GM21390 (cell line): ENCODE measurements at regions not wholly inside any gene's neighbourhood (a gene's known extent, or its start where the extent isn't known, plus 50 kb on each side); places are given as distances from the start of the nearest gene placed in this dataset.
"Not testable (repeated sequence)": the region's sequence is repeated elsewhere in the genome, so short reads cannot be mapped to it uniquely, and the experiment has no call there.

Experiments used
- ATAC-seq: cut with Tn5 transposase; IDR thresholded peaks from one replicate; pipeline ENCODE4 v1.9.1; 2021; ENCODE audit not compliant: unreplicated experiment

DNA sequence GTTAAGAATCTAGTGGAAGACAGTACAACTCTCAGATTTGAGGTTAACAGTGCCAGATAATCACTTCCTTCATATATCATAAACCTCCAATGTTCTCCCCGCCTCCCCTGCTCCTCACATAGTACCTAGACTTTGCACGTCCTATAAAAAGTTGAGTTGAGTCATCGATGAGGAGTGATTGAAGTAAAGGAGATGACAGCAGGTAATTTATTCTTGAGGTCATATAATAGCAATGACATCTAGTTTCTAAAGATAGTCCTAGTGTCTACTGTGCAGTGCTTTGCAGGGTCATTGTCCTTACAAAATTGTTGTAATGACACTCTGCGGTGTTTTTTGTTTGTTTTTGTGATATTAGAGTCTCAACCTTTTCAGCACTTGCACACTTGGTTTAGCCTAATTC is 510.5 kb upstream of the LRFN5 start:
- ATAC-seq, result no peak

- no peak for ATAC-seq
These were observed 519.6 kb upstream of the LRFN5 start for GRCh38 chr14:41087056-41087455.

- ATAC-seq, result no peak
These were observed 533.1 kb upstream of the LRFN5 start for GRCh38 chr14:41073544-41073943.

- ATAC-seq, result no peak
These were observed 533.9 kb upstream of the LRFN5 start for GRCh38 chr14:41072776-41073175.

DNA sequence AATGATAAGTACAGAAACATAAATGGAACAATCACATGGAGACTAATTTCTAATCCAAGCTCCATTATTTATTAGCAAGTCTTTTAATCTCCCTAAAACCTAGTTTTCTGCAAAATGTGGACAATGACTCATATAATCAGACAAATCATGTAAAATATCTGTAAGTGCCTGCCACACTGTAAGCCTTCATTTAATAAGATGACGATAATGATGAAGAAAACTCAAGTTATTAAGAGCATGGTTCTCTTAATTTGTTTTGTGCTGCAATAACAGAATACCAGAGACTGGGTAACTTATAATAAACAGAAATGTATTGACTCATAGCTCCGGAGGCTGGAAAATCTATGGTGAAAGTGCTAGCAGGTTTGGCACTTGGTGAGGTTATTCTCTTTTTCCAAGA is 535.3 kb upstream of the LRFN5 start:
- ATAC-seq, result no peak

GRCh38 chr14:41062826-41063225 is 543.9 kb upstream of the LRFN5 start:
- ATAC-seq, result no peak

GRCh38 chr14:41055589-41055988 is 551.1 kb upstream of the LRFN5 start:
- no peak for ATAC-seq

DNA sequence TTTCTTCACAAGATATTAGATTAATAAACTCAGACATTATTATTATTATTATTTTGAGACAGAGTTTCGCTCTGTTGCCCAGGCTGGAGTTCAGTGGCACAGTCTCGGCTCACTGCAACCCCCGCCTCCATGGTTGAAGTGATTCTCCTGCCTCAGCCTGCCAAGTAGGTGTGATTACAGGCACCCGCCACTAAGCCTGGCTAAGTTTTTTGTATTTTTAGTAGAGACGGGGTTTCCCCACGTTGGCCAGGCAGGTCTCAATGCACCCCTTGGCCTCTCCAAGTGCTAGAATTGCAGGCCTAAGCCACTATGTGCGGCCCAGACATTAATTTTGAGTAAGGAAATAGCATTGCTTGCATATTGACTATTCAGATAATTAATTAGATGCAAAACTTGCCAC is 554.9 kb upstream of the LRFN5 start:
- no peak for ATAC-seq

- ATAC-seq, result no peak
These were observed 558.9 kb upstream of the LRFN5 start for GRCh38 chr14:41047763-41048162.

DNA sequence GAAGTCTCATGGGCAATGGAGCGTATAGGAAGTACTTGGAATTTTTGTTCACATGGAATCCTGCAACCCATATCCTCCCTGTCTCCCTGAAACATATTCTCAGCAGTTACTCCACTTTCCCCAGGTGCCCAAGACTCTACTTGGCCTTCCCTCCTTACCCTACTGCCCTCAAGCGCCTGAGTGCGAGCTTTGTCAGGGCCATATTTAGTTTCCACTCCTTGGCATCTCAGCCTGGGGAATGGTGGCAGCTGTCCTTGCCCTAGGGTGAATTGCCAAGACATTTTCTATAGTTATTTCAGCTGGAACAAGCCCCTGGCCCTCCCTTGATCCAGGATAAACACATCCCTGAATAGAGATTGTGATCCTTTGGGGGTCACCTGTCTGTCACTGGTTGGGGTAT is 569.3 kb upstream of the LRFN5 start:
- no peak for ATAC-seq

DNA sequence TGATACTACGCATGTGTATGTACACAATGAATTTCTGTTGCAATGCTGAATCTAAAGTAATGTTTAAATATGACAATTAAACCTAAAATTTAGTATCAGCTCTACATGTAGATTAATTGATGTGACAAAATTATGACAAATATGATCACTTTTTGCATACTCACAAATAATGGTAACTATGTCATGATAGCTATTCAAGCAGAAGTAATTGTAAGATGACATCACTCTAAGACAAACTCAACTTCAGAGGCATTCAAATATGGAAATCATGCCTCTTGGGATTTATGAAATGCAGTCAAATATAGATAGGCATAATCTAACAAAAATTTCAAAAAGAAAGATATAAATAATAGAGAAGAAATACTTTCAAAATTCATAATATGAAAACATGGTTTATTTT is 571.7 kb upstream of the LRFN5 start:
- no peak for ATAC-seq

GRCh38 chr14:41022932-41023331 is 583.7 kb upstream of the LRFN5 start:
- ATAC-seq, result no peak

DNA sequence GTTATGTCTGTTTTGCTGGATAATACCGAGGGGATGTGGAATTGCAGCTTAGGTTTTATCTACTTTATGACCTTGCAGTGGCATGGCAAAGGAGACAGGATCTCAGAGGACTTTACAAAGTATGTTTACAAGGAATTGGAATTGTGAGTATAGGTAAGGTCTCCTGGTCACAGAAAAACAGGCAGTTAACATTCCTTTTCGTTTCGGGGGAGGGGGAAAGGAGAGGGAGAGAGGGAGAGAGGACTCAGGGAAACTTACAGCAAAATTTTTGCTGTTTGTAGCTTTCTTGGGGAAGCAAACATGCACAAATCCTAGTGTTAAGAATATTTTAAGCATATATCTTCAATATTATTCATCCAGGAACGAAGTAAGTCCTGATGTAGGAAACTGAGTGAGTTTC is 590.5 kb upstream of the LRFN5 start:
- ATAC-seq, result no peak

DNA sequence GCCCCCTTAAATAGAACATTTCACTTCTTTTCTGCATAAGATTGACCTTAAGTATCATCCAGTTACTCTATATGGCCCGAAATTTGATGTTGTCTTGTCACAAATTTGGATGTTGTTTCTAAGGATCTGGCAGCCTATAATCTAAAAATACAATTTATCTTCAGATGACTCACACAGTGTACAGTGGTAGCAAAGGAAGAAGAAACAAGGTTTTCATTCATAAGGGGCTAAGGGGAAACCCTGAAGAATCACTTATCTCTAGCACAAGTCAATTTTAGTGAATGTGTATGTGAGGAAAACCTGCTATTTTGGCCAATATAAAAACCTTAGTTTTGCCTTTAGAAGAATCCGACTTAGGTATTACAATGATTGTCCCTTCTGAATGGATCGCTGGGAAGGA is 606.3 kb upstream of the LRFN5 start:
- ATAC-seq, result no peak

DNA sequence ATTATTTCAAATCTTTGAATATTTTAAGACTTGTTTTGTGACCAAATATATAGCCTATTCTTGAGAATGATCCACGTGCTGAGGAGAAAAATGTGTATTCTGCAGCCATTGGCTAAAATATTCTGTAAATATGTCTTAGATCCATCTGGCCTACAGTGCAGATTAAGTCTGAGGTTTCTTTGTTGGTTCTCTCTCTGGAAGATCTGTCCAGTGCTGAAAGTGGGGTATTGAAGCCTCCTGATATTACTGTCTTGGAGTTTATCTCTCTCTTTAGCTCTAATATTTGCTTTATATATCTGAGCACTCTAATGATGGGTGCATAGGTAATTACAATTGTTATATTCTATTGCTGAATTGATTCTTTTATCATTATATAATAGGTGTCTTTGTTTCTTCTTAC is 617.4 kb upstream of the LRFN5 start:
- no peak for ATAC-seq

GRCh38 chr14:40987481-40987880 is 619.2 kb upstream of the LRFN5 start:
- no peak for ATAC-seq

DNA sequence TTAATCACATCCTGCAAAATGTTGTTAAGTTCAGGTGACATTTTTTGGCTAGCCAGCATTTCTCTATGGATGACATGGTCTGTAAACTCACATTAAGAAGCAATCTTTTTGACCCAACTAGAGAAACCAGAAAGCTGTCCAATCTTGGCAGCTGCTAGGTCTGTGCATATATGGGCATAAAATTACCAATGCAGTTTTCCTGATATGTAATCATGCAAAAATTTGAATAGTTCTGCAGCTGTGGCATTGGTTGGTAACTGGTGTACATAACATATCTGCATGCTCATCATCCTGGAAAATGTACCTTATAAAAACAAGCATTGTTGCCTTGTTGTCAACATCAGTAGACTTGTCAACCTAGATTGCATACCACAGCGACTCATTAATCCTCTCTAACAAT is 620.0 kb upstream of the LRFN5 start:
- ATAC-seq, result no peak

- no peak for ATAC-seq
These were observed 621.1 kb upstream of the LRFN5 start for GRCh38 chr14:40985584-40985983.

DNA sequence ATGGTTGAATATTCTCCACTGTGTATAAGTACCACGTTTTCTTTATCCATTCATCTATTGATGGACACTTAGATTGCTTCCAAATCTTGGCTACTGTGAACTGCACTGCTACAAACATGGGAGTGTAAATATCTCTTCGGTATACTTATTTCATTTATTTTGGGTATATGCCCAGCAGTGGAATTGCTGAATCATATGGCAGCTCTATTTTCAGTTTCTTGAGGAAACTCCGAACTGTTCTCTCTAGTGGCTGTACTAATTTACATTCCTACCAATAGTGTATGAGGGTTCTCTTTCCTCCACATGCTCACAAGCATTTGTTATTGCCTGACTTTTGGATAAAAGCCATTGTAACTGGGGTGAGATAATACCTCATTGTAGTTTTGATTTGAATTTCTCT is 623.1 kb upstream of the LRFN5 start:
- ATAC-seq, result no peak

DNA sequence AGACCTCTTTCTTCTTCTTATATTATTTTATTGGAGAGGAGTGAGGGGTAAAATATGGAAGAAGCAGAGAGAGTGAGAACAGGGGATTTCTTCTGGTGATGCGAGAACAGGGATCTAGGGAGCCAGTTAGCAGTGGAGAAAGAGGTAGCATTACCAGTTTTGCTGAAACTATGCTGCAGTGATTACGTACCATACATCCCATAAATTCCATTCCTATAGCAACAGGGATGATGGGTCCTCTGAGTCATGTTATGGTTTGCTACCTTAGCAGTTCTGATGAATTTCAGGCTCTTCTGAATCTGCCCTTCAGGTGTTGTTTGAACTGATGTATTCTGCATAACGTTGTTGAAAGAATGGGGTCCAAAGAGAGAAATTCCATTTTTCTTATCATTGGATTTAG is 625.4 kb upstream of the LRFN5 start:
- ATAC-seq, result no peak

GRCh38 chr14:40960257-40960656 is 646.4 kb upstream of the LRFN5 start:
- ATAC-seq, result not testable (repeated sequence)

- ATAC-seq, result no peak
These were observed 651.6 kb upstream of the LRFN5 start for GRCh38 chr14:40955131-40955505.

GRCh38 chr14:40954448-40955130 is 652.1 kb upstream of the LRFN5 start:
- not testable (repeated sequence) for ATAC-seq

DNA sequence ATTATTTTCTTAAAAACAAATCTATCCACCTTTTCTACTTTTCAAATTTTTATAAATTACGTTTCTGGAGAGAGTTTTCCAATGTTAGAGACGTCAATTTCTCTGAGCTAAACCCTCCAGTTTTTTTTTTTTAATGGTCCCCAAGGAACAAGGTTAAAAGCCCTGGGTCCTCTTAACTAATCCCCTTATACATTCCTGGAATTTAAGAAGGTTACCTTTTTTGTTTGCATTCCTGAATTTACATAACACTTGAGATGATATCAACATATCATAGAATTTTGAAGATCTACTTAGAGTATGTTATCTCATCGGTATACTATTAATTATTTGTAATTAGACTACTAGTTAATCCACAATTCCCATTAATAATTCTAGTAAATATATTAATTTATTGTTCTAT is 662.2 kb upstream of the LRFN5 start:
- ATAC-seq, result no peak
